Thyroid gland (tissue), 4 donors: ENCODE measurements at regions not wholly inside any gene's neighbourhood (a gene's known extent, or its start where the extent isn't known, plus 50 kb on each side); places are given as distances from the start of the nearest gene placed in this dataset.

Experiments used
- CTCF ChIP-seq, 6 experiments: fragments of 200-600 bp in 3 of 6; fragments of 450-650 bp in 3 of 6; sonication (generic) in 3 of 6; IDR thresholded peaks; one replicate each; pipeline ENCODE4 v1.5.1; 2016 to 2019; ENCODE audit warnings: antibody characterized with exemption in 6 of 6, mild to moderate bottlenecking in 2 of 6, inconsistent platforms in 1 of 6, moderate library complexity in 1 of 6
- POLR2A ChIP-seq, 2 donors: fragments of 450-650 bp; IDR thresholded peaks; one replicate each; pipeline ENCODE4 v1.6.1; 2017; ENCODE audit warnings: antibody characterized with exemption in 2 of 2, mild to moderate bottlenecking in 2 of 2, moderate library complexity in 1 of 2

DNA sequence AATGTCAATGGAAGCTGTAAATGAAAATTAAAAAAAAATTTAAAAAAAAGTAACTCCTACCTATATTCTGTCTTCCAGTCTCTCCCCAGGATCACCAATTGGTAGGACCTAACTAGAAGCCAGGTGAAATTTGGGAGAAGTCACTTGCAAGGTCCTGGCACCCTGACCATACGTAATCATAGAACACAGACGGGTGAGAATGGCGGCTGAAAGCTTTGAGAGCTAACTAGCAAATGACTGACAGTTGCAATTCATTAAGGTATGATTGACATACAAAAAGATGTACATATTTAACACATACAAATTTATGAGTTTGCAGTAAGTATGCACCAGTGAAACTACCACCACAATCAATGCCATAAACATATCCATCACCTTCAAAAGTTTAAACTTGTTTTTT, 372.7 kb upstream of the PSMD7 start:
- no peak for TF ChIP-seq CTCF (IDR thresholded peaks at IDR 0.05)
- TF ChIP-seq POLR2A (IDR thresholded peaks at IDR 0.05), result no peak
